GM12878 (cell line): ENCODE measurements at regions not wholly inside any gene's neighbourhood (a gene's known extent, or its start where the extent isn't known, plus 50 kb on each side); places are given as distances from the start of the nearest gene placed in this dataset.

Experiments used
- ATAC-seq: fragments of 200-7000 bp; cut with Tn5 transposase; 3 replicates; pipeline ENCODE4 v1.9.1; 2020; ENCODE audit warnings: mild to moderate bottlenecking, moderate library complexity
- BruUV-seq: library from RNA; stranded (reverse); fragments of 400-500 nt; replicated peaks from 2 replicates; lab custom pipeline; 2021; lab: Mats Ljungman, UMichigan
- CTCF ChIA-PET: fragments of 300-600 bp; sonication (Branson Sonifier 250); formaldehyde crosslinking; extraction: SDS; loops from one replicate; lab custom pipeline; 2021; ENCODE audit warnings: inconsistent platforms; lab: Yijun Ruan, JAX
- POLR2A ChIA-PET: fragments of 350-600 bp; formaldehyde crosslinking; extraction: SDS; loops from one replicate; lab custom pipeline; 2021; ENCODE audit warnings: inconsistent platforms; lab: Charles Lee
- RAD21 ChIA-PET: fragments of 300-600 bp; sonication (Branson Sonifier 250); formaldehyde crosslinking; loops from one replicate; lab custom pipeline; 2023; ENCODE audit warnings: antibody characterized with exemption; ENCODE audit not compliant: unreplicated experiment; lab: Charles Lee
- SMC1A ChIA-PET: fragments of 300-600 bp; sonication (Branson Sonifier 250); formaldehyde crosslinking; loops from one replicate; lab custom pipeline; 2023; ENCODE audit not compliant: unreplicated experiment, uncharacterized antibody; lab: Charles Lee
- DNase-seq: peaks from one replicate; pipeline ENCODE4 v3.0.0-alpha.2; 2011; ENCODE audit warnings: low read depth, low spot score
- FAIRE-seq: peaks from 3 replicates; lab custom pipeline; 2011; peaks lifted over from hg19 to GRCh38; lab: Jason Lieb, UNC
- H2AFZ ChIP-seq: 2 replicates; pipeline ENCODE4 v1.6.0; 2011; ENCODE audit warnings: low read depth, low read length, control low read depth; ENCODE audit not compliant: control insufficient read depth
- H3K27ac ChIP-seq: 2 replicates; pipeline ENCODE4 v1.5.1; 2011; ENCODE audit warnings: control low read depth; ENCODE audit not compliant: control insufficient read depth, insufficient read depth
- H3K27me3 ChIP-seq, 2 experiments: replicated peaks in 1 of 2; 2 replicates each; pipeline versions ENCODE4 v1.6.0 to v1.6.1; 2011; ENCODE audit warnings: low read length in 1 of 2; ENCODE audit not compliant: control insufficient read depth in 2 of 2, insufficient read depth in 2 of 2
- H3K36me3 ChIP-seq, 2 experiments: 2 replicates each; pipeline ENCODE4 v1.5.1; 2011; ENCODE audit warnings: low read length in 1 of 2; ENCODE audit not compliant: control insufficient read depth in 2 of 2, insufficient read depth in 2 of 2
- H3K4me1 ChIP-seq: 2 replicates; pipeline ENCODE4 v1.6.1; 2011; ENCODE audit warnings: mild to moderate bottlenecking, low read length, moderate library complexity, mixed read lengths; ENCODE audit not compliant: control insufficient read depth, insufficient read depth
- H3K4me2 ChIP-seq: 2 replicates; pipeline ENCODE4 v1.6.0; 2011; ENCODE audit warnings: control low read depth; ENCODE audit not compliant: control insufficient read depth, insufficient read depth
- H3K4me3 ChIP-seq: fragments of 200-600 bp; sonication (generic); 2 replicates; pipeline ENCODE4 v1.5.1; 2016
- H3K79me2 ChIP-seq: 2 replicates; pipeline ENCODE4 v1.6.0; 2011; ENCODE audit warnings: low read length; ENCODE audit not compliant: control insufficient read depth, insufficient read depth
- H3K9ac ChIP-seq: 2 replicates; pipeline ENCODE4 v1.8.0; 2011; ENCODE audit warnings: low read length, control low read depth, mixed read lengths; ENCODE audit not compliant: control insufficient read depth, insufficient read depth
- H3K9me3 ChIP-seq: replicated peaks from 3 replicates; pipeline ENCODE4 v1.5.1; 2011; ENCODE audit warnings: mild to moderate bottlenecking, low read length; ENCODE audit not compliant: control insufficient read depth, insufficient read depth
- H4K20me1 ChIP-seq: 2 replicates; pipeline ENCODE4 v1.6.0; 2011; ENCODE audit not compliant: control insufficient read depth, insufficient read depth
- ATF2 ChIP-seq: IDR thresholded peaks from 2 replicates; pipeline ENCODE4 v1.6.1; 2012; ENCODE audit warnings: low read length, inconsistent platforms
- ATF7 ChIP-seq: fragments of 450-650 bp; IDR thresholded peaks from 2 replicates; pipeline ENCODE4 v1.6.1; 2016; ENCODE audit warnings: low read depth, mild to moderate bottlenecking
- CEBPZ ChIP-seq: fragments of 150-350 bp; IDR thresholded peaks from 2 replicates; pipeline ENCODE4 v1.6.1; 2016; ENCODE audit warnings: low read depth, low read length
- EGR1 ChIP-seq, 2 experiments: IDR thresholded peaks; 1 replicate in 1 of 2; 2 replicates in 1 of 2; pipeline ENCODE4 v1.6.1; 2011 to 2012; ENCODE audit warnings: low read depth in 2 of 2, low read length in 2 of 2, borderline replicate concordance in 1 of 2, mild to moderate bottlenecking in 1 of 2, moderate library complexity in 1 of 2
- EP300 ChIP-seq, 2 experiments: fragments of 150-350 bp in 1 of 2; IDR thresholded peaks; 2 replicates each; pipeline ENCODE4 v1.6.1; 2011 to 2012; ENCODE audit warnings: low read depth in 2 of 2, low read length in 2 of 2, borderline replicate concordance in 1 of 2, improper control_type of control experiment in 1 of 2, inconsistent platforms in 1 of 2; ENCODE audit not compliant: control insufficient read depth in 1 of 2
- HDGF ChIP-seq: fragments of 450-650 bp; IDR thresholded peaks from 2 replicates; pipeline ENCODE4 v1.6.1; 2016; ENCODE audit warnings: antibody characterized with exemption
- IKZF2 ChIP-seq, 2 experiments: fragments of 450-650 bp; IDR thresholded peaks; 2 replicates each; pipeline ENCODE4 v1.6.1; 2017; ENCODE audit warnings: mild to moderate bottlenecking in 2 of 2, moderate library complexity in 2 of 2
- MTA2 ChIP-seq: fragments of 450-650 bp; IDR thresholded peaks from 2 replicates; pipeline ENCODE4 v1.6.1; 2016; ENCODE audit warnings: low read depth, mild to moderate bottlenecking, moderate library complexity
- MXI1 ChIP-seq: fragments of 150-350 bp; IDR thresholded peaks from 2 replicates; pipeline ENCODE4 v1.6.1; 2011; ENCODE audit warnings: low read depth, mild to moderate bottlenecking, inconsistent platforms, low read length, improper control_type of control experiment
- POU2F2 ChIP-seq: IDR thresholded peaks from 3 replicates; pipeline ENCODE4 v1.6.1; 2011; ENCODE audit warnings: low read depth, mild to moderate bottlenecking, low read length, borderline replicate concordance
- SMARCA5 ChIP-seq: fragments of 450-650 bp; IDR thresholded peaks from 2 replicates; pipeline ENCODE4 v1.6.1; 2017; ENCODE audit warnings: mild to moderate bottlenecking
- SREBF2 ChIP-seq: IDR thresholded peaks from 2 replicates; pipeline ENCODE4 v1.6.1; 2012; ENCODE audit warnings: mild to moderate bottlenecking, low read length
- ZBTB33 ChIP-seq: fragments of 450-650 bp; IDR thresholded peaks from 2 replicates; pipeline ENCODE4 v1.6.1; 2017; ENCODE audit warnings: mild to moderate bottlenecking
- whole genome bisulfite sequencing: methylation state at CpG from one replicate; pipeline ENCODE4 v1.1.6; 2016; ENCODE audit warnings: low lambda C conversion rate; ENCODE audit not compliant: insufficient replicate concordance, insufficient coverage; ENCODE audit errors: missing lambda C conversion rate; 5-methylcytosine and 5-hydroxymethylcytosine counted together
- in situ Hi-C: fragments of 300-500 bp; cut with MboI; formaldehyde crosslinking; loops from 9 replicates; pipeline ENCODE4 v1.14.3; 2018; ENCODE audit warnings: mixed read lengths
- intact Hi-C: fragments of 100-400 bp; cut with micrococcal nuclease; formaldehyde crosslinking; loops from one replicate; pipeline ENCODE4 v1.14.2; 2022; ENCODE audit not compliant: unreplicated experiment
- TF ChIP-seq, protein P1 (sequence below): IDR thresholded peaks from 2 replicates; pipeline ENCODE4 v1.6.1; 2011; ENCODE audit warnings: low read depth, low read length, improper control_type of control experiment, borderline replicate concordance

DNA sequence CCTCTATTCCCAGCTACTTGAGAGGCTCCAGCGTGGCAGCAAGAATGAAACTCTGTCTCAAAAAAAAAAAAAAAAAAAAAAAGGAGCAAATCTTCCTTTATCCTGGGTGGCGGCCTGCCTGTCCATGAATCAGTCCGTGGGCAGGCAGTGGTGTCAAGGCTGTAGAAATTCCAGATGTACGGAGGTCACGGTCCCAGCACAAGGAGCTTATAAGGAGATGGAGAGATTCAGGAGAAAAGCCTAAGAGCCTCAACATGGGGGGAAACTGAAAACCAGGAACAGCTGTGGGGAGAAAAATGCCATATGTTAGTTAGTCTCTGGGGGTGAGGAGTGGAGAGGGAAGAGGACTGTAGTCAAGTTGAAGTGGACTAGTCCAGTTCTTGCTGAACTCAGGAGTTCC, 130.5 kb upstream of the CRY1 start:
- Histone ChIP-seq H3K4me2 (no peak overlapping the region), H4K20me1 (no peaks in the 10 kb centered on the region), H3K9ac (no peak overlapping the region), H3K4me1 (no peaks in the 10 kb centered on the region), H3K9me3 (no peaks in the 10 kb centered on the region), H2AFZ (no peak overlapping the region), H3K27ac (no peak overlapping the region), H3K27me3 (no peaks in the 10 kb centered on the region), H3K36me3 (no peaks in the 10 kb centered on the region), H3K79me2 (no peaks in the 10 kb centered on the region), H3K4me3 (no peak overlapping the region)
- CTCF ChIA-PET = interaction anchor here (1.9 kb wide), 1 partner anchor 92 kb away, joined by 4 read pairs; no protein-coding TSS in a partner anchor
- FAIRE-seq (no peak), DNase-seq (no peak), ATAC-seq (no peak)
- BruUV-seq = no TSS peak
- in situ Hi-C loops (no loop called here), intact Hi-C loops (no loop called here)
- POLR2A ChIA-PET = no interaction called here
- 44% methylated on average over 5 of the region's 5 CpGs for WGBS
- RAD21 ChIA-PET = no interaction called here
- SMC1A ChIA-PET = no interaction called here
- TF ChIP-seq EP300 (IDR thresholded peaks at IDR 0.05; ENCODE audit: borderline replicate concordance in 1 of 2, control insufficient read depth in 1 of 2, low read depth in 2 of 2, low read length in 2 of 2) (no peak), MXI1 (no peak), SREBF2 (no peak), ATF7 (no peak), HDGF (no peak), IKZF2 (IDR thresholded peaks at IDR 0.05) (no peak), MTA2 (no peak), EGR1 (IDR thresholded peaks at IDR 0.05; ENCODE audit: borderline replicate concordance in 1 of 2, low read depth in 2 of 2, low read length in 2 of 2) (no peak), CEBPZ (no peak), ATF2 (no peak), POU2F2 (no peak), ZBTB33 (no peak), SMARCA5 (no peak)
- TF ChIP-seq, protein P1, sequence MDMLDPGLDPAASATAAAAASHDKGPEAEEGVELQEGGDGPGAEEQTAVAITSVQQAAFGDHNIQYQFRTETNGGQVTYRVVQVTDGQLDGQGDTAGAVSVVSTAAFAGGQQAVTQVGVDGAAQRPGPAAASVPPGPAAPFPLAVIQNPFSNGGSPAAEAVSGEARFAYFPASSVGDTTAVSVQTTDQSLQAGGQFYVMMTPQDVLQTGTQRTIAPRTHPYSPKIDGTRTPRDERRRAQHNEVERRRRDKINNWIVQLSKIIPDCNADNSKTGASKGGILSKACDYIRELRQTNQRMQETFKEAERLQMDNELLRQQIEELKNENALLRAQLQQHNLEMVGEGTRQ = no peak
